ENCODE measurements at regions not wholly inside any gene's neighbourhood (a gene's known extent, or its start where the extent isn't known, plus 50 kb on each side); places are given as distances from the start of the nearest gene placed in this dataset.

DNA sequence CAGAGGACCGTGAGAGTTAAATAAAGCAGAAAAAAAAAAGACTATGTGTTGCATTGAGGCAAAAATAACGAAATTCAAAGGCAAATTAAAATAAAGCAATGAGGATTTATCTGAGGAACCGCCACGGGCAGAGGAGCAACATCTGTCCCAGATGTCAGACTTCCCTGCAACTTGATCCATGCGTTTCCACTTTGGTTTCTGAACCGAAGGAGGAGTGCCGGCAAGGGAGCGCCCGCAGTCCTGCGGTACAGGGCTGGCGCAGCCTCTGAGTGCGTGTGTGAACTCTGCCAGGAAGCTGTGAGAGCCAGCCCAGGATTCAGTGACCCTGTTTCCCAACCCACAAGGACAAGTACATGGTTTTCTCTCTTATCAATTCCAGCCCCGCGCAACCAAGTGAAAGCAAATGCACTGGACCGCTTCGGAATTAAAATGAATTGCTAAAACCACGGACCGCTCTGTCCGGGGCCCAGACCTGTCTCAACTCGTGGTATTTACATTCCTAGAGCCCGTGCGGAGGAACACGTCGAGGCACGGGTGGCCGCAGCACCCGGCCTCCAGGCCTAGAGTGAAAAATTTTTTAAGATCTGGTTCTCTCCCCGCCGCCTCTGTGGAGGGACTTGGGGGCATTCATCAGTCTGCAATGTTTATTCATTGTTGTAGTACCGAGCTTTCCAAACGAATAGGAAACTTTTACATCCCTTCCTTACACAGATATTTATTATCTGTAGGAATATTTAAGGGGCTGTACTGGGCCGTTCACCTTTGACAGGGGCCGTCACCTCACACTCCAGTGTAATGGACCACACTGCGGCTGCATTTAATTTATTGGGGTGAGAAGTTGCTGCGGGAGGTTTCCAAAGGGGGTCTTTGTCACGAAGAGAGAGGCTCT is 291.5 kb upstream of the NFE2L3 start:
- DNase-seq (ENCODE audit: insufficient read length, low spot score) = no peak
- no peak for FAIRE-seq
- TF ChIP-seq CTCF (IDR thresholded peaks at IDR 0.05; ENCODE audit: insufficient read depth, missing control alignments) = no peak

DNA sequence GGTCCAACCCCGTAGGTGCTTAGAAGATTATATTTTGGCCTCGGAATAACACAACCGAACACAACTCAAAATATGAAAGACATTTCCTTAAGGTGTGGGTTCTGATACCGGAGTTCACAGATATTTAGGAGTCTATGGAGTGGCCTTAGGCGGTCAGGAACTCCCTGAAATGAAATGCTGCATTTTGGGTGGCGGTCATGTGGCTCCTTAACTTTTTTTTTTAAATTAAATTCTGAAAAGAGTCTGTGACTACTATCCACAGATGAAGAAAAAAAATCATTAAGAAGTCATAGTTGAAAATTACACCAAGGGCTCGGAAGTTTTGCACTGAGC is 290.9 kb upstream of the NFE2L3 start:
- no peak for DNase-seq (ENCODE audit: insufficient read length, low spot score)
- no peak for TF ChIP-seq CTCF (IDR thresholded peaks at IDR 0.05; ENCODE audit: insufficient read depth, missing control alignments)
- no peak for FAIRE-seq

GRCh38 chr7:25861601-25862260 is 290.3 kb upstream of the NFE2L3 start:
- FAIRE-seq (no peak), DNase-seq (ENCODE audit: insufficient read length, low spot score) (no peak)
- TF ChIP-seq CTCF (IDR thresholded peaks at IDR 0.05; ENCODE audit: insufficient read depth, missing control alignments) = no peak

- TF ChIP-seq CTCF (IDR thresholded peaks at IDR 0.05; ENCODE audit: insufficient read depth, missing control alignments) = no peak
- DNase-seq (ENCODE audit: insufficient read length, low spot score) = peak; percentile 63
- peak; percentile 90 for FAIRE-seq
Observed at GRCh38 chr7:25862261-25863004, 289.6 kb upstream of the NFE2L3 start.

DNA sequence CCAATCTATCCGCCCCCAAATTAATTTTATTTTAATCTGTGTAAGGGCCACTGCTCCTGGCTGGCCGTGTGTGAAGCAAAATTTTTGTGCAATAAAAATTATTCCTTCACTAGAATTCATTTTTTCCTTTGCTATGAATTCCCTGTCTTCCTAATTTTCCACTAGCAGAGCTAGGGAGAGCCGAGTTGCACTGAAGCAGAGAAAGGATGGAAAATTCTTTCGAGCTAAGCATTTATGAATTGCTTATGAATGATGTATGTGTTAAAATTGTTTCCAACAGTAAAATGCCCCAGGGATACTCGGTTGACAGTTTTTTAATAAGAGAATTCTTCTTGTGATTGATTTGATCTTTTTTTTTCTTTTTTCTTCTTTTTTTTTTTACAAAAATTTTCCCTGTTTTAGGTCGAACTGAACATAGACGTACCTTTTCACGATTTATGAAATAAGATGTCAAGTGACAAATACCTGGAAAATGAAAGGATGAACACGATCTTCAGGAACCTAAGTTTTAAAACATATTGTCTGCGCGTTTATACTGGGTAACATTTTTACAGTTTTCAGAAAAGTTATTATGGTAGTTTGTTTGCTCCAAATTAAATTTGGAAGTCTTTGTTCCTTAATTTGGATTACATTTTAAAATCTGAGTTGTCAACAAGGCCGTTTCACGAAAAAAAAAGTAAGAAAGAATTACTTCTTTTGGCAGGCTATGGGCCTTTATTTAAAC is 288.8 kb upstream of the NFE2L3 start:
- no peak for DNase-seq (ENCODE audit: insufficient read length, low spot score)
- TF ChIP-seq CTCF (IDR thresholded peaks at IDR 0.05; ENCODE audit: insufficient read depth, missing control alignments) = no peak
- no peak for FAIRE-seq

GRCh38 chr7:25863729-25864110 is 288.3 kb upstream of the NFE2L3 start:
- no peak for TF ChIP-seq CTCF (IDR thresholded peaks at IDR 0.05; ENCODE audit: insufficient read depth, missing control alignments)
- FAIRE-seq = no peak

More at GRCh38 chr7:25863729-25864110, 288.3 kb upstream of the NFE2L3 start:
- DNase-seq (ENCODE audit: insufficient read length, low spot score) = no peak

Data from D721Med (cell line).